Loucy (cell line): ENCODE measurements at regions not wholly inside any gene's neighbourhood (a gene's known extent, or its start where the extent isn't known, plus 50 kb on each side); places are given as distances from the start of the nearest gene placed in this dataset.
"Not testable (repeated sequence)": the region's sequence is repeated elsewhere in the genome, so short reads cannot be mapped to it uniquely, and the experiment has no call there.

Source experiments
- H2AFZ ChIP-seq: fragments of 200-600 bp; sonication (generic); 2 replicates; pipeline ENCODE4 v1.6.0; 2016; ENCODE audit warnings: antibody characterized with exemption, mild to moderate bottlenecking, low read length, moderate library complexity
- H3F3A ChIP-seq: fragments of 200-600 bp; 2 replicates; pipeline ENCODE4 v1.6.0; 2016; ENCODE audit warnings: antibody characterized with exemption, low read depth, mild to moderate bottlenecking
- H3K27me3 ChIP-seq: fragments of 200-600 bp; sonication (generic); 2 replicates; pipeline ENCODE4 v1.6.1; 2014; ENCODE audit warnings: low read length, mild to moderate bottlenecking; ENCODE audit not compliant: insufficient read depth, poor library complexity, severe bottlenecking
- H3K36me3 ChIP-seq: fragments of 200-600 bp; sonication (generic); 2 replicates; pipeline ENCODE4 v1.6.1; 2016; ENCODE audit warnings: low read length; ENCODE audit not compliant: insufficient read depth
- H3K4me1 ChIP-seq: fragments of 200-600 bp; sonication (generic); 2 replicates; pipeline ENCODE4 v1.5.1; 2014; ENCODE audit warnings: low read length, mild to moderate bottlenecking; ENCODE audit not compliant: insufficient read depth, poor library complexity, severe bottlenecking
- H3K4me2 ChIP-seq: fragments of 200-600 bp; sonication (generic); 2 replicates; pipeline ENCODE4 v1.6.0; 2014; ENCODE audit warnings: antibody characterized with exemption, low read length, low read depth, mild to moderate bottlenecking; ENCODE audit not compliant: poor library complexity, severe bottlenecking
- H3K4me3 ChIP-seq: fragments of 200-600 bp; sonication (generic); 2 replicates; pipeline ENCODE4 v1.5.1; 2014; ENCODE audit warnings: low read length, mild to moderate bottlenecking, mixed read lengths; ENCODE audit not compliant: poor library complexity, severe bottlenecking
- H3K79me2 ChIP-seq: fragments of 200-600 bp; sonication (generic); 2 replicates; pipeline ENCODE4 v1.6.1; 2014; ENCODE audit warnings: low read length; ENCODE audit not compliant: insufficient read depth
- H3K9ac ChIP-seq: fragments of 200-600 bp; sonication (generic); 2 replicates; pipeline ENCODE4 v1.6.0; 2014; ENCODE audit warnings: mild to moderate bottlenecking, low read depth, low read length, moderate library complexity; ENCODE audit not compliant: poor library complexity, severe bottlenecking
- H3K9me2 ChIP-seq: fragments of 200-600 bp; sonication (generic); replicated peaks from 2 replicates; pipeline ENCODE4 v1.6.1; 2016; ENCODE audit warnings: low read depth, low read length, mixed read lengths
- H3K9me3 ChIP-seq: fragments of 200-600 bp; sonication (generic); 2 replicates; pipeline ENCODE4 v1.6.1; 2014; ENCODE audit warnings: mild to moderate bottlenecking, antibody characterized with exemption, low read length, low read depth; ENCODE audit not compliant: insufficient read depth
- H4K20me1 ChIP-seq: fragments of 200-600 bp; sonication (generic); 2 replicates; pipeline ENCODE4 v1.6.0; 2014; ENCODE audit warnings: antibody characterized with exemption, low read length, mild to moderate bottlenecking; ENCODE audit not compliant: insufficient read depth, poor library complexity, severe bottlenecking
- CTCF ChIP-seq: fragments of 200-600 bp; sonication (generic); conservative IDR thresholded peaks from 2 replicates; pipeline ENCODE4 v1.5.1; 2014; ENCODE audit warnings: mild to moderate bottlenecking, antibody characterized with exemption, low read length
- EZH2phosphoT487 ChIP-seq: fragments of 200-600 bp; IDR thresholded peaks from 2 replicates; pipeline ENCODE4 v1.6.1; 2018; ENCODE audit warnings: antibody characterized with exemption, mild to moderate bottlenecking, moderate library complexity, borderline replicate concordance

- Histone ChIP-seq H3K9me3 (no peaks in the 10 kb centered on the region), H3F3A (no peaks in the 10 kb centered on the region), H3K4me2 (no peak overlapping the region), H4K20me1 (no peaks in the 10 kb centered on the region), H3K79me2 (no peaks in the 10 kb centered on the region), H3K9ac (no peak overlapping the region), H3K4me1 (no peaks in the 10 kb centered on the region), H3K36me3 (no peaks in the 10 kb centered on the region), H3K27me3 (no peaks in the 10 kb centered on the region), H2AFZ (no peak overlapping the region), H3K9me2 (no peaks in the 10 kb centered on the region), H3K4me3 (no peak overlapping the region)
- TF ChIP-seq CTCF (no peak), EZH2phosphoT487 (no peak)
These were observed 175.6 kb upstream of the CCNH start for GRCh38 chr5:87588316-87588715.

GRCh38 chr5:87583704-87584103 lies 171.0 kb upstream of the CCNH start:
- H3K27me3 ChIP-seq, H3K36me3 ChIP-seq, H3K9me2 ChIP-seq, H2AFZ ChIP-seq, H3K4me3 ChIP-seq, H3K9ac ChIP-seq, H3K9me3 ChIP-seq, H3K79me2 ChIP-seq, H3K4me2 ChIP-seq, H3K4me1 ChIP-seq, H4K20me1 ChIP-seq, H3F3A ChIP-seq: not testable (repeated sequence)

- Histone ChIP-seq H3F3A (no peaks in the 10 kb centered on the region), H3K4me2 (no peak overlapping the region), H3K4me3 (no peak overlapping the region), H2AFZ (no peak overlapping the region), H3K36me3 (no peaks in the 10 kb centered on the region), H3K9ac (no peak overlapping the region), H3K27me3 (no peaks in the 10 kb centered on the region), H3K79me2 (no peaks in the 10 kb centered on the region), H3K9me3 (no peaks in the 10 kb centered on the region), H3K4me1 (no peaks in the 10 kb centered on the region), H3K9me2 (no peaks in the 10 kb centered on the region), H4K20me1 (no peaks in the 10 kb centered on the region)
- TF ChIP-seq EZH2phosphoT487 = no peak
These were observed 169.4 kb upstream of the CCNH start for GRCh38 chr5:87582149-87582548.

- Histone ChIP-seq H3F3A (no peaks in the 10 kb centered on the region), H3K27me3 (no peaks in the 10 kb centered on the region), H4K20me1 (no peaks in the 10 kb centered on the region), H3K9me2 (no peaks in the 10 kb centered on the region), H2AFZ (no peak overlapping the region), H3K79me2 (no peaks in the 10 kb centered on the region), H3K36me3 (no peaks in the 10 kb centered on the region), H3K4me3 (no peak overlapping the region), H3K9me3 (no peaks in the 10 kb centered on the region), H3K4me1 (no peaks in the 10 kb centered on the region), H3K4me2 (no peak overlapping the region), H3K9ac (no peak overlapping the region)
- TF ChIP-seq EZH2phosphoT487 = no peak
- TF ChIP-seq CTCF = no peak
These were observed 168.9 kb upstream of the CCNH start for GRCh38 chr5:87581661-87582060.
